Esophagus mucosa (tissue), 1 donor: ENCODE measurements at regions not wholly inside any gene's neighbourhood (a gene's known extent, or its start where the extent isn't known, plus 50 kb on each side); places are given as distances from the start of the nearest gene placed in this dataset.
A peak's percentile ranks its signal among the peaks of the same experiment; 100 is the strongest.

Source experiments
- ATAC-seq: fragments of 200-7000 bp; cut with Tn5 transposase; one replicate; pipeline ENCODE4 v1.9.1; 2020
- donor health status: DM: yes; HTN: yes; CAD: no.

GRCh38 chr10:43892062-43892770 lies 243.5 kb upstream of the ZNF32 start:
- ATAC-seq = no peak

GRCh38 chr10:43891241-43891640 lies 242.6 kb upstream of the ZNF32 start:
- no peak for ATAC-seq

DNA sequence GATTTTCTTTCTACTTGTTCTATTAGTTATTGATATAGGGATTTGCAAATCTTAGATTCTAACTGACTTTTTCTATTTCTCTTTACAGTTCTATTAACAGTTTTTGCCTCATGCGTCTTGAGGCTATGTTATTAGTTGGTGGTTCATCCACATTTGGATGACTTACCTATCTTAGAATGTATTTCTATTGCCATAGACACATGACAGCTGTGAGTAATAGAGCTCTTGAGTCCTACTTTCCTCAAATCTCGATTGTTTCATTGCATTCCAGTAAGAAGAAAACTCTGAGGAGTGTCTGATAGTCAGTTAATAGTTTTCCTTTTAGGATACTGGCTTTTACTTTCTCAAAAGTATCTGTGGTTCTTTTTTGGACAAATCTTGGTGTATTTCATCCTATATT lies 241.4 kb upstream of the ZNF32 start:
- no peak for ATAC-seq

DNA sequence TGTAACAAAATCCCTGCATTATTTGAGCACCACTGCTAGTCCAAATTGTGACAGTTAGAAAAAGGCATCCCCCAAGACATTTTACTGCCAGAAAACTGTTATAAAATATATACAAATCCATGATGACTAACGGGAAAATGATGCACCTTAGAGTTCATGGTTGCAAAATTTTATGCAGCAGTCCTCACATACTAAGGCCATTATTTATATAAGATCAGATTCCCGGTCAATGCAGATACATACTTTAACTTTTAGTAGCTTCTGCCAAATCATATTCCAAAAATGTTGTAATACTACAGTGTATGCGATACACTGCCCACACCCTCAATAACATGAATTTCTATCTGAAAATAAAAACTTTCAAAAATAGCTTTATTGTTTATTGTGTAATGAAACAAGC lies 239.9 kb upstream of the ZNF32 start:
- no peak for ATAC-seq

GRCh38 chr10:43885842-43886241 lies 237.2 kb upstream of the ZNF32 start:
- no peak for ATAC-seq

- ATAC-seq = no peak
Measured at GRCh38 chr10:43885252-43885651, 236.6 kb upstream of the ZNF32 start.

GRCh38 chr10:43884501-43885105 lies 235.9 kb upstream of the ZNF32 start:
- ATAC-seq = no peak

GRCh38 chr10:43882711-43883110 lies 234.0 kb upstream of the ZNF32 start:
- ATAC-seq = no peak

GRCh38 chr10:43881657-43882056 lies 233.0 kb upstream of the ZNF32 start:
- ATAC-seq = no peak

- ATAC-seq = no peak
Measured at GRCh38 chr10:43880160-43880559, 231.5 kb upstream of the ZNF32 start.

DNA sequence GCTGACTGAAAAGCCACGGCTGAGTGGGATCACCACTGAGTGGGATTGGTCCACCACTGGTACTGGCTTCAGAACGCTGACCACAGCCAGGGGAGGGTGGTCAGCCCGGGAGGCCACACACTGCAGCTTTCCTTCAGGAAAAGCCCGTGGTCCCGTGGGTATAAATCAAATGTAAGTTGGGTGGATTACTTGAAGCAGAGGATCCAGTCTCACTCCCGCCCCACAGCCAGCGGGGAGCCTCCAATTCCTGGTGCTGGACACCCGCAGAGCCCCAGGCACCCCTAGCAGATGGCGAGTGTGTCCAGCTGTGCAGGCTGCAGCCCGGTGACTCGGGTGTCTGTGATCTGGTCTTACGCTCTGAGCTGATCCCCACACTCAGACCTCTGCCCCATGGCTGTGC lies 231.1 kb upstream of the ZNF32 start:
- ATAC-seq = no peak

GRCh38 chr10:43879162-43879561 lies 230.5 kb upstream of the ZNF32 start:
- no peak for ATAC-seq

- ATAC-seq = no peak
Measured at GRCh38 chr10:43878386-43878785, 229.7 kb upstream of the ZNF32 start.

DNA sequence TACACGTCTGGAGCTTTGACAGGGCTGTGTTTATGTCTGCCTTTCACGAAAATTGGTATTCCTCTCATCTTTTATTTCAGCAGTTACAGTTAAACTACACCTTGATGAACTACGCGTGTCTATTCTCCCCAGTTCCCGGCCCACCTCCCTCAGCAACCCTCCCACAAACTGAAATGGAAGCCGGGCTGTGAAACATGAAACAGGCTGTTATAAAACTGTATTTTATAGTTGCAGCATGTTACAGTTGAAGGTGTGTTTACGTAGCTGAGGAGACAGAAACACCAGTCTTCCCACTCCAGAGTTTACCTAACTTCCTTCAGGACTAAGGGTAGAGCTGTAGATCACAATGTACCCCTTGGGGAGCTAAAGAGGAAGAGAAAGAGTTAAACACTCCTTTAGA lies 228.3 kb upstream of the ZNF32 start:
- ATAC-seq = no peak

DNA sequence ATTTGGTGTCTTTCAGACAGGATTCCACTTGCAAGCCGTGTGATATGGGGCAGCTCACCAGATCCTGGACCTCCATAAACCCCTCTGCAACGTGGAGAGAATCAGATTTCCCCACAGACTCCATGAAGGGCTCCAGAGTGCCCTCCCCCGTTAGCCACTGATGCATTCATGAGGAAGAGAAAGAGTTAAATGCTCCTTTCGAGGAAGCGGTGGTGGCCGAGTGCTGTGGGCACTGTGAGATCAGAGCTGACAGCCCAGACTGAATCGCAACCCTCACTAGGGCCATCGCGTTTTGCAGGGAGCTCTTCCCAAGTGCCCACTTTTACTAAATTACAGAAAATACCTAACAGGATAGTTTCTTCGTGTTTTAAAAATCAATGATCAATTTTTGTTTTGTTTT lies 226.3 kb upstream of the ZNF32 start:
- no peak for ATAC-seq

GRCh38 chr10:43873717-43874116 lies 225.0 kb upstream of the ZNF32 start:
- ATAC-seq = no peak

GRCh38 chr10:43872644-43873043 lies 224.0 kb upstream of the ZNF32 start:
- no peak for ATAC-seq

DNA sequence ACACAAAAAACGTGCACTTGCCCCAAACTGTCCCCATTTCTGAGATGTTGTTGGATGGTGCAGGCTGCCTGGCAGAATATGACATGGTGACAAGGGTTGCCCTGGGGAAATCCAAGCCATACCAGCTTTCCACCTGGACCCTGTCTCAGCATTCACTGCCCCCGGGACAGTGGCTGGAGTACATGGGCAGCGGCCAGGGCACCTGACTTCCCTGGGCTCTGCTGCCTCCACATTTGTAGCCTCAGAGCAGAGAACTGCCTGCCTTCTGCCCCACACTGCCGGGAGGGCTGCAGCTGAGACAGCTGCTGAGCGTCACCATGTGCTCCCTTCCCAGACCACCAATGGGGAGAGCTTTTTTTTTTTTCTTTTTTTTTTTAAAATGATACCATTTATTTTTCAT lies 222.9 kb upstream of the ZNF32 start:
- no peak for ATAC-seq

GRCh38 chr10:43870968-43871439 lies 222.3 kb upstream of the ZNF32 start:
- ATAC-seq = peak; percentile 60

DNA sequence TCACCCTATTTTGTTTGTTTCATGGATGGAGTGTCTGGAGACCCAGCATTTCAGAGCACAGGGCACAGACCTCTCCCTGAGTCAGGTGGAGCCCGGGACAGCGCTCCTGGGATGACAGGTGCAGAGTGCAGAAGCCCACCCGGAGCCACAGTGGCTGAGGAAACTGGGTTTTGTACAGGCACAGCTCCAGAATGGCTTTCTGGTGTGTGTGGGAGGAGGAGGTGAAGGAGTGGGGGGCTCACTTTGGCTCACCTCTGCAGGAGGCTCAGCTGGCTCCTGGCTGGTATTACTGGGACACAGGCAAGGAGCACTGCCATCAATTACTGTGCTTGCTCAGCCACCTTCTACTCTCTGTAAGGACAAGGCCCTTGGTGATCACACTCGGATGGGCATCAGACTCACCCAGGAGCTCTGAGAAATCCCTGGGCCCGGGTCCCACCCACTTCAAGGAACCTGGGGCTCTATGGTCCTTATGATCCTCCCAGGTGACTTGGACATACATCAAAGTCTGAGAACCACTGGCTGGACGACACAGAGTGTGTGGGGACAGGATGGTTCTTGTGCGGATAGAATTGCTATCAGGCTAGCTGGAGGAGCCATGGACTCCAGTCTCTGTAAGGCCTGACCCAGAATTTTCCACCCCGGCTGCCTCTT lies 221.1 kb upstream of the ZNF32 start:
- ATAC-seq = no peak

- no peak for ATAC-seq
Measured at GRCh38 chr10:43868952-43869351, 220.3 kb upstream of the ZNF32 start.

- ATAC-seq = no peak
Measured at GRCh38 chr10:43867667-43868565, 219.2 kb upstream of the ZNF32 start.

GRCh38 chr10:43867113-43867512 lies 218.4 kb upstream of the ZNF32 start:
- no peak for ATAC-seq
